SK-N-SH (cell line): ENCODE measurements at regions not wholly inside any gene's neighbourhood (a gene's known extent, or its start where the extent isn't known, plus 50 kb on each side); places are given as distances from the start of the nearest gene placed in this dataset.

Experiments
- CTCF ChIA-PET: fragments of 300-600, 350-600 bp; formaldehyde crosslinking; extraction: SDS; loops from one replicate; lab custom pipeline; 2021; lab: Yijun Ruan, JAX
- POLR2A ChIA-PET: fragments of 350-600 bp; sonication (Branson Sonifier 250); formaldehyde crosslinking; extraction: SDS; loops from one replicate; lab custom pipeline; 2020; ENCODE audit warnings: antibody characterized with exemption, inconsistent platforms; lab: Yijun Ruan, JAX
- DNase-seq: peaks from one replicate; pipeline ENCODE4 v3.0.0; 2012
- H2AFZ ChIP-seq: fragments of 200-600 bp; sonication (generic); 2 replicates; pipeline ENCODE4 v1.8.1; 2016; ENCODE audit warnings: antibody characterized with exemption, mild to moderate bottlenecking, low read depth
- H3F3A ChIP-seq: fragments of 200-600 bp; sonication (generic); replicated peaks from 2 replicates; pipeline ENCODE3; 2016; ENCODE audit warnings: antibody characterized with exemption, mild to moderate bottlenecking; ENCODE audit not compliant: insufficient read depth
- H3K27ac ChIP-seq, 2 experiments: fragments of 200-500 bp in 1 of 2; fragments of 200-600 bp in 1 of 2; sonication (Bioruptor generic) in 1 of 2; sonication (generic), shearing (Covaris generic) in 1 of 2; 2 replicates each; pipeline versions ENCODE4 v1.5.1 to v1.6.1; 2014 to 2016; ENCODE audit warnings: low read depth in 2 of 2, inconsistent platforms in 1 of 2, low read length in 1 of 2, mild to moderate bottlenecking in 1 of 2, mixed read lengths in 1 of 2
- H3K27me3 ChIP-seq: fragments of 200-600 bp; sonication (generic), shearing (Covaris generic); 2 replicates; pipeline ENCODE4 v1.6.1; 2016; ENCODE audit warnings: mixed run types; ENCODE audit not compliant: insufficient read depth
- H3K36me3 ChIP-seq, 2 experiments: fragments of 200-500 bp in 1 of 2; fragments of 200-600 bp in 1 of 2; sonication (Bioruptor generic) in 1 of 2; sonication (generic) in 1 of 2; replicated peaks in 1 of 2; 2 replicates each; pipeline versions ENCODE3 to v1.5.1; 2014 to 2016; ENCODE audit warnings: low read length in 1 of 2, mild to moderate bottlenecking in 1 of 2; ENCODE audit not compliant: insufficient read depth in 2 of 2, control insufficient read depth in 1 of 2
- H3K4me1 ChIP-seq, 2 experiments: fragments of 200-500 bp in 1 of 2; fragments of 200-600 bp in 1 of 2; sonication (Bioruptor generic) in 1 of 2; sonication (generic), shearing (Covaris generic) in 1 of 2; 2 replicates each; pipeline versions ENCODE4 v1.5.1 to v1.6.1; 2014 to 2016; ENCODE audit warnings: low read depth in 1 of 2, low read length in 1 of 2, mixed run types in 1 of 2; ENCODE audit not compliant: insufficient read depth in 2 of 2, control insufficient read depth in 1 of 2
- H3K4me2 ChIP-seq: fragments of 200-600 bp; sonication (generic), shearing (Covaris generic); 2 replicates; pipeline ENCODE4 v1.6.1; 2017; ENCODE audit warnings: mixed run types
- H3K4me3 ChIP-seq, 2 experiments: fragments of 200-500 bp in 1 of 2; fragments of 200-600 bp in 1 of 2; sonication (Bioruptor generic) in 1 of 2; sonication (generic), shearing (Covaris generic) in 1 of 2; 2 replicates each; pipeline versions ENCODE4 v1.5.1 to v1.8.1; 2014 to 2016; ENCODE audit warnings: low read depth in 2 of 2, inconsistent platforms in 1 of 2, low read length in 1 of 2, mild to moderate bottlenecking in 1 of 2, mixed read lengths in 1 of 2, moderate library complexity in 1 of 2
- H3K79me2 ChIP-seq: fragments of 200-600 bp; sonication (generic); 2 replicates; pipeline ENCODE4 v1.8.1; 2017; ENCODE audit warnings: mild to moderate bottlenecking; ENCODE audit not compliant: insufficient read depth
- H3K9ac ChIP-seq: fragments of 200-600 bp; sonication (generic); 2 replicates; pipeline ENCODE4 v1.6.1; 2017; ENCODE audit warnings: mixed run types
- H3K9me2 ChIP-seq: fragments of 200-600 bp; sonication (generic); 2 replicates; pipeline ENCODE4 v1.6.1; 2017; ENCODE audit warnings: mixed run types
- H3K9me3 ChIP-seq: fragments of 200-600 bp; sonication (generic); 2 replicates; pipeline ENCODE4 v1.6.1; 2017; ENCODE audit warnings: mixed run types, mild to moderate bottlenecking, moderate library complexity
- H4K20me1 ChIP-seq: fragments of 200-600 bp; sonication (generic); 2 replicates; pipeline ENCODE4 v1.6.1; 2017; ENCODE audit warnings: mild to moderate bottlenecking, mixed run types; ENCODE audit not compliant: insufficient read depth
- EP300 ChIP-seq, 2 experiments: IDR thresholded peaks; 2 replicates each; pipeline versions ENCODE4 v1.4.0 to v1.6.1; 2012; ENCODE audit warnings: borderline replicate concordance in 1 of 2, low read depth in 1 of 2, low read length in 1 of 2
- EZH2phosphoT487 ChIP-seq: fragments of 200-600 bp; sonication (generic); IDR thresholded peaks from 2 replicates; pipeline ENCODE4 v1.6.1; 2017; ENCODE audit warnings: low read depth, mixed run types, mild to moderate bottlenecking, antibody characterized with exemption, moderate library complexity, borderline replicate concordance
- GATA2 ChIP-seq: sonication (generic); formaldehyde crosslinking; IDR thresholded peaks from 2 replicates; pipeline ENCODE4 v1.5.0; 2020; ENCODE audit warnings: mild to moderate bottlenecking, missing genetic modification reagents
- POLR2AphosphoS5 ChIP-seq: IDR thresholded peaks from 2 replicates; pipeline ENCODE4 v1.6.1; 2012; ENCODE audit warnings: low read depth, low read length
- TCF12 ChIP-seq: IDR thresholded peaks from 2 replicates; pipeline ENCODE4 v1.4.0; 2012
- WGBS: methylation state at CpG from one replicate; pipeline ENCODE4 v1.1.6; 2017; ENCODE audit warnings: low lambda C conversion rate; 5-methylcytosine and 5-hydroxymethylcytosine counted together
- TF ChIP-seq, protein P1 (sequence below): IDR thresholded peaks from 2 replicates; pipeline ENCODE4 v1.6.1; 2012; ENCODE audit warnings: mild to moderate bottlenecking, low read depth, low read length, moderate library complexity
- TF ChIP-seq, protein P2 (sequence below): fragments of 200-600 bp; sonication (generic); IDR thresholded peaks from 2 replicates; pipeline ENCODE4 v1.6.1; 2017; ENCODE audit warnings: antibody characterized with exemption, mild to moderate bottlenecking, moderate library complexity
- TF ChIP-seq, protein P3 (sequence below): IDR thresholded peaks from 2 replicates; pipeline ENCODE4 v1.4.0; 2012; ENCODE audit warnings: low read depth, borderline replicate concordance

DNA sequence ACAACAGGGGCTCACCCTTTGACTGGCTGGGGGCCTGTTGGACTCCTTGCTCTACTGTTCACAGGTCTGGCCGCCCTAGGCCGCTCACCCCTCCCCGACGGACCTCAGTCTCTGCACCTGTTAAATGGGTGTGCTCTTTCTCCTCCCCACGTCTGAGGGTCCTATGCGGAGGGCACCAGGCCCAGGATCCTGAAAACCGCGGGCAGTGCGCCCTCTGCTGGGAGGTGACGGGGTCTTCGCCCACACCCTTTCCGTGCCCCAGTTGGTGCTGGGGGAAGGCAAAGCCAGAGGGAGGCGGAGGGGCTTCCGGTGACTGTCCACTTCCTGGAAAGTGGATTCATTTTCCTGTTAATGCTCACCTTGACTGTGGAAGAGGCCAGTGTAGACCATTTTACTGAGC is 1010.9 kb downstream of the KCNJ18 start (continued):
- TF ChIP-seq, protein P1, sequence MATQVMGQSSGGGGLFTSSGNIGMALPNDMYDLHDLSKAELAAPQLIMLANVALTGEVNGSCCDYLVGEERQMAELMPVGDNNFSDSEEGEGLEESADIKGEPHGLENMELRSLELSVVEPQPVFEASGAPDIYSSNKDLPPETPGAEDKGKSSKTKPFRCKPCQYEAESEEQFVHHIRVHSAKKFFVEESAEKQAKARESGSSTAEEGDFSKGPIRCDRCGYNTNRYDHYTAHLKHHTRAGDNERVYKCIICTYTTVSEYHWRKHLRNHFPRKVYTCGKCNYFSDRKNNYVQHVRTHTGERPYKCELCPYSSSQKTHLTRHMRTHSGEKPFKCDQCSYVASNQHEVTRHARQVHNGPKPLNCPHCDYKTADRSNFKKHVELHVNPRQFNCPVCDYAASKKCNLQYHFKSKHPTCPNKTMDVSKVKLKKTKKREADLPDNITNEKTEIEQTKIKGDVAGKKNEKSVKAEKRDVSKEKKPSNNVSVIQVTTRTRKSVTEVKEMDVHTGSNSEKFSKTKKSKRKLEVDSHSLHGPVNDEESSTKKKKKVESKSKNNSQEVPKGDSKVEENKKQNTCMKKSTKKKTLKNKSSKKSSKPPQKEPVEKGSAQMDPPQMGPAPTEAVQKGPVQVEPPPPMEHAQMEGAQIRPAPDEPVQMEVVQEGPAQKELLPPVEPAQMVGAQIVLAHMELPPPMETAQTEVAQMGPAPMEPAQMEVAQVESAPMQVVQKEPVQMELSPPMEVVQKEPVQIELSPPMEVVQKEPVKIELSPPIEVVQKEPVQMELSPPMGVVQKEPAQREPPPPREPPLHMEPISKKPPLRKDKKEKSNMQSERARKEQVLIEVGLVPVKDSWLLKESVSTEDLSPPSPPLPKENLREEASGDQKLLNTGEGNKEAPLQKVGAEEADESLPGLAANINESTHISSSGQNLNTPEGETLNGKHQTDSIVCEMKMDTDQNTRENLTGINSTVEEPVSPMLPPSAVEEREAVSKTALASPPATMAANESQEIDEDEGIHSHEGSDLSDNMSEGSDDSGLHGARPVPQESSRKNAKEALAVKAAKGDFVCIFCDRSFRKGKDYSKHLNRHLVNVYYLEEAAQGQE, result no peak

DNA sequence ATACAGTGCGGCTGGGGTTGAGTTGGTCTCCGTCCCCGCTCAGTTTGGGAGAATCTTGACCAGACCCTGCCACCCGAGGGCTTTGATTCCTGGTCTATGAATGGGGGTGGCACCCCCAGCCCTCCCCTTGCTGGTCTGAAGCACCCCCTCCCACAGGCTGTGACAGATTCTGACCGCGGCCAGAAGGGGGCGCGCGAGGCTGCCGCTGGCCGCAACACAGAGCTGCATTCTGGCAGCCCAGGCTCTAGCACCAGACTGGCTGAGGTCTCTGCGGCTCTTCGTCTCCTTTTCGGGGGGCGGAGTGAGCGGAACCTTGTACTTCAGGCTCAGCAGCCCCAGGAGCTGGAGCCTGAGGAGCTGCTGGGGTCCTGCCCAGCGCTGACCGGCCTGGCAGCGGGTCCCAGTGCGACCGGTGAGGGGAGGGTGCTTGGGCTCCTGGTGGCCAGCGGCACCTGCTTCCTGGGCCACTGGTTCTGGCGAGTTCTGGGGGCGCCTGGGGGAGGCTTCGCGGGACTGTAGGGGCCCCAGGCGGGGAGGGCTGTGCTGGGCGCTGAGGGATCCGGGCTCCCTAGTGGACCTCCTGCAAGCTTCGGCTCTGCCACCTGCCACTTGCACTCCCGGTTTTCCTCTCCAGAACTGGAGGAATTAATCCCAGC is 1011.6 kb downstream of the KCNJ18 start:
- H3K4me3 ChIP-seq, result peak overlapping the region; percentile 45 to 61; a peak in 3 of 4 replicates
- H2AFZ ChIP-seq, result no peak overlapping the region
- H3K27me3 ChIP-seq, result peaks cover 5% of the 10 kb centered on the region; the same call in 1 of the 2 replicates
- ChIA-PET CTCF (interaction anchor here (0.6 to 3.5 kb wide), 17 partner anchors 8 to 220 kb away, joined by 3 to 36 read pairs (median 4); no protein-coding TSS in a partner anchor), POLR2A (no interaction called here)
- no peak overlapping the region for H3K9ac ChIP-seq
- H4K20me1 ChIP-seq, result no peaks in the 10 kb centered on the region
- H3K4me2 ChIP-seq, result peak overlapping the region; percentile 81
- peak; percentile 68 for DNase-seq
- TF ChIP-seq EP300 (IDR thresholded peaks at IDR 0.05; ENCODE audit: borderline replicate concordance in 1 of 2, low read depth in 1 of 2, low read length in 1 of 2), result no peak
- TF ChIP-seq EZH2phosphoT487, result no peak
- TF ChIP-seq TCF12, result no peak
- TF ChIP-seq, protein P2, sequence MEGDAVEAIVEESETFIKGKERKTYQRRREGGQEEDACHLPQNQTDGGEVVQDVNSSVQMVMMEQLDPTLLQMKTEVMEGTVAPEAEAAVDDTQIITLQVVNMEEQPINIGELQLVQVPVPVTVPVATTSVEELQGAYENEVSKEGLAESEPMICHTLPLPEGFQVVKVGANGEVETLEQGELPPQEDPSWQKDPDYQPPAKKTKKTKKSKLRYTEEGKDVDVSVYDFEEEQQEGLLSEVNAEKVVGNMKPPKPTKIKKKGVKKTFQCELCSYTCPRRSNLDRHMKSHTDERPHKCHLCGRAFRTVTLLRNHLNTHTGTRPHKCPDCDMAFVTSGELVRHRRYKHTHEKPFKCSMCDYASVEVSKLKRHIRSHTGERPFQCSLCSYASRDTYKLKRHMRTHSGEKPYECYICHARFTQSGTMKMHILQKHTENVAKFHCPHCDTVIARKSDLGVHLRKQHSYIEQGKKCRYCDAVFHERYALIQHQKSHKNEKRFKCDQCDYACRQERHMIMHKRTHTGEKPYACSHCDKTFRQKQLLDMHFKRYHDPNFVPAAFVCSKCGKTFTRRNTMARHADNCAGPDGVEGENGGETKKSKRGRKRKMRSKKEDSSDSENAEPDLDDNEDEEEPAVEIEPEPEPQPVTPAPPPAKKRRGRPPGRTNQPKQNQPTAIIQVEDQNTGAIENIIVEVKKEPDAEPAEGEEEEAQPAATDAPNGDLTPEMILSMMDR, result peak; percentile 74
- TF ChIP-seq POLR2AphosphoS5, result no peak
- H3K4me1 ChIP-seq, result no peaks in the 10 kb centered on the region; a peak in 1 of 4 replicates
- 25% methylated on average over 7 of the region's 31 CpGs for WGBS
- no peaks in the 10 kb centered on the region for H3K9me3 ChIP-seq
- H3F3A ChIP-seq, result no peaks in the 10 kb centered on the region
- H3K27ac ChIP-seq, result no peak overlapping the region
- no peaks in the 10 kb centered on the region for H3K79me2 ChIP-seq
- H3K36me3 ChIP-seq, result no peaks in the 10 kb centered on the region
- no peaks in the 10 kb centered on the region for H3K9me2 ChIP-seq

DNA sequence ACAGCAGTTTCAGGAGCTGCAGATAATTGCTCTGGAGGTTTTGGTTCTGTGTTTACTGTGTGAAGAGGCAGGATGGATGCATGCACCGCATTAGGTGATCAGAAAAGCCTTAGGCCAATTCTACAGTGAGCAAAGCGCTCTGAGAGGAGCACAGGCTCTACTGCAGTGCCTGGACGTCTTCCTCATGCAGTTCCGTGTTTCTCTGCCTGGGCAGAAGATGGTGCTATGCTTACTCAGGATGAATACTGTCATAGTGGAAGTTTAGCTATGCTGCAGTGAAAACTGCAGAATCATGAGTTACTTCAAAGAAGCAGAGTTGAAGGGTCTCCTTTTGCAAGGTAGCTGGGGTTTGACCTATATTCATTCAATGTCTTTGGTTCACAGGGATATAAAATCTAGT is 1012.4 kb downstream of the KCNJ18 start:
- 0% methylated on average over 2 of the region's 4 CpGs for WGBS
- Histone ChIP-seq H3K4me2 (peak overlapping the region; percentile 81; the same call in 1 of the 2 replicates), H3K27me3 (peaks cover 5% of the 10 kb centered on the region; the same call in 1 of the 2 replicates), H3K79me2 (no peaks in the 10 kb centered on the region), H3K9ac (no peak overlapping the region), H4K20me1 (no peaks in the 10 kb centered on the region), H3K9me2 (no peaks in the 10 kb centered on the region), H3K4me3 (peak overlapping the region in 1 of 2 experiments; percentile 61; a peak in 1 of 4 replicates), H3K27ac (no peak overlapping the region), H3K36me3 (no peaks in the 10 kb centered on the region), H3K9me3 (no peaks in the 10 kb centered on the region), H3F3A (no peaks in the 10 kb centered on the region), H3K4me1 (no peaks in the 10 kb centered on the region; a peak in 1 of 4 replicates), H2AFZ (no peak overlapping the region)
- TF ChIP-seq GATA2 (CRISPR knock-in tag), result no peak
- TF ChIP-seq, protein P3, sequence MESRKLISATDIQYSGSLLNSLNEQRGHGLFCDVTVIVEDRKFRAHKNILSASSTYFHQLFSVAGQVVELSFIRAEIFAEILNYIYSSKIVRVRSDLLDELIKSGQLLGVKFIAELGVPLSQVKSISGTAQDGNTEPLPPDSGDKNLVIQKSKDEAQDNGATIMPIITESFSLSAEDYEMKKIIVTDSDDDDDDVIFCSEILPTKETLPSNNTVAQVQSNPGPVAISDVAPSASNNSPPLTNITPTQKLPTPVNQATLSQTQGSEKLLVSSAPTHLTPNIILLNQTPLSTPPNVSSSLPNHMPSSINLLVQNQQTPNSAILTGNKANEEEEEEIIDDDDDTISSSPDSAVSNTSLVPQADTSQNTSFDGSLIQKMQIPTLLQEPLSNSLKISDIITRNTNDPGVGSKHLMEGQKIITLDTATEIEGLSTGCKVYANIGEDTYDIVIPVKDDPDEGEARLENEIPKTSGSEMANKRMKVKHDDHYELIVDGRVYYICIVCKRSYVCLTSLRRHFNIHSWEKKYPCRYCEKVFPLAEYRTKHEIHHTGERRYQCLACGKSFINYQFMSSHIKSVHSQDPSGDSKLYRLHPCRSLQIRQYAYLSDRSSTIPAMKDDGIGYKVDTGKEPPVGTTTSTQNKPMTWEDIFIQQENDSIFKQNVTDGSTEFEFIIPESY, result no peak
- ChIA-PET POLR2A (no interaction called here), CTCF (interaction anchor here (1.0 to 3.5 kb wide), 6 partner anchors 10 to 33 kb away, joined by 4 to 36 read pairs (median 7); no protein-coding TSS in a partner anchor)
- no peak for DNase-seq
